HCT116 (cell line): ENCODE measurements at regions not wholly inside any gene's neighbourhood (a gene's known extent, or its start where the extent isn't known, plus 50 kb on each side); places are given as distances from the start of the nearest gene placed in this dataset.

Experiments used
- CTCF ChIP-seq, 3 experiments: fragments of 200-600 bp in 1 of 3; sonication (generic) in 1 of 3; IDR thresholded peaks in 2 of 3; conservative IDR thresholded peaks in 1 of 3; 2 replicates each; pipeline ENCODE4 v1.5.1; 2012 to 2017; ENCODE audit warnings: low read depth in 2 of 3, low read length in 2 of 3, antibody characterized with exemption in 1 of 3, borderline replicate concordance in 1 of 3, control low read depth in 1 of 3, mild to moderate bottlenecking in 1 of 3, mixed read lengths in 1 of 3, mixed run types in 1 of 3, moderate library complexity in 1 of 3; ENCODE audit not compliant: insufficient read depth in 1 of 3
- POLR2A ChIP-seq: IDR thresholded peaks from 2 replicates; pipeline ENCODE4 v1.7.0; 2011; ENCODE audit warnings: borderline replicate concordance; ENCODE audit not compliant: insufficient read depth, insufficient read length; ENCODE audit errors: extremely low read depth

DNA sequence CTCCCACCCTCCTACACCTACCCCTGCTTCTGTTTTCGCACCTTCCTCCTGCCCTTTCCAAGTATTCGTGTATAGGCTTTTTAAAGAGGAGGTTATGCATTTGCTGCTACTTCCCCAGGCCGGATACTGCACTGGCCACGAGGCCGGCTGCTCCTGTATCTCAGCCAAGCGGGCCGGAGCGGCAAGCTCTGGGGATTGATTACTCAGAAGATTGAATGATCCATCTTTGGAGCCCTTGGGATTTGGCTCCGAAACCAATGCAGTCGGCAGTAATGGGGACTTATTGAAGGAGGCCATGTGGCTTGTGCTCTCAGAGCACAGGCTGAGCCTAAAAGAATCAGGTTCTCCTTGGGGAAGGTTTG lies 405.3 kb downstream of the TLE4 start:
- TF ChIP-seq CTCF (IDR thresholded peaks at IDR 0.05 in 2 of 3, conservative IDR thresholded peaks at IDR 0.05 in 1 of 3; ENCODE audit: borderline replicate concordance in 1 of 3, insufficient read depth in 1 of 3, low read depth in 2 of 3, low read length in 2 of 3) (no peak), POLR2A (no peak)
